GF-D8 (cell line): ENCODE measurements at regions not wholly inside any gene's neighbourhood (a gene's known extent, or its start where the extent isn't known, plus 50 kb on each side); places are given as distances from the start of the nearest gene placed in this dataset.

Experiments used
- DNase-seq: peaks from one replicate; lab custom pipeline; 2025; lab: John Stamatoyannopoulos, UW

GRCh38 chr13:44280456-44280855 lies 93.2 kb upstream of the SERP2 start:
- no peak for DNase-seq

- no peak for DNase-seq
These were observed 92.2 kb upstream of the SERP2 start for GRCh38 chr13:44281252-44282000.

DNA sequence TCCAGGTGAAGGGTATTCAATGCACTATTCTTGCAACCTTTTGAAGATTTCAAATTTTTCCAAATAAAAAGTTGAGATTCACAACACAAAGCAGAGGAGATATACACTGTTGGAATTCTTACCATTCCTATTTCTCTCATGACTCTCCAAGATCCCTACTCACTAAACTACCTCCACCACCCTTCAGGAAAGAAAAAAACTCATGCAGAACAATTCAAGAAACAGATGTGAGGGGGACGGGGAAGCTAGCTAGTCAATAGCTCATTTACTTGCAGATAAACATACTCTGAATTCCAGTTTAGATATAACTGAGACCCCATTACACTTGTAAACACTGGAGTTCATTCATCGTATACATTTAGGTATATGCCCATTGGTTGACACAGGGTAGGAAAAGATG lies 90.0 kb upstream of the SERP2 start:
- no peak for DNase-seq

- no peak for DNase-seq
These were observed 85.7 kb upstream of the SERP2 start for GRCh38 chr13:44287958-44288357.

GRCh38 chr13:44292545-44292944 lies 81.1 kb upstream of the SERP2 start:
- DNase-seq, result no peak

- no peak for DNase-seq
These were observed 80.2 kb upstream of the SERP2 start for GRCh38 chr13:44293374-44293773.

- no peak for DNase-seq
These were observed 79.5 kb upstream of the SERP2 start for GRCh38 chr13:44293908-44294735.

- DNase-seq, result no peak
These were observed 78.7 kb upstream of the SERP2 start for GRCh38 chr13:44294876-44295275.

GRCh38 chr13:44296856-44297255 lies 76.8 kb upstream of the SERP2 start:
- DNase-seq, result no peak

DNA sequence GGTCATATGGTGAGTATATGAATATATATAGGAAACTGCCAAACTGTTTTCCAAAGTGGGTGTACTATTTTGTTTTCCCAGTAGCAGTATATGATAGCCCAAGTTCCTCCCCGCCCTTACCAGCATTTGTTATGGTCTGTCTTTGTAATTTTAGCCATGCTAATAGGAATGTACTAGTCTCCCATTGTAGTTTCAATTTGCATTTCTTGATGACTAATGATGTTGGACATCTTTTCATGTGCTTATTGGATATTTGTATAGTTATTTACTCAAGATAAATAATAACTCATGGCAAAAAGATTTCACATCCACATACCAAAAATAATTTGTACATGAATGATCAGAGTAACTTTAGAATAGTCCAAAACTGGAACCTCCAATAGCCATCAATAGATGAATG lies 75.3 kb upstream of the SERP2 start:
- no peak for DNase-seq

- DNase-seq, result no peak
These were observed 74.3 kb upstream of the SERP2 start for GRCh38 chr13:44299152-44299943.

- no peak for DNase-seq
These were observed 72.6 kb upstream of the SERP2 start for GRCh38 chr13:44300895-44301638.

- DNase-seq, result no peak
These were observed 72.0 kb upstream of the SERP2 start for GRCh38 chr13:44301639-44302015.

GRCh38 chr13:44302233-44302632 lies 71.4 kb upstream of the SERP2 start:
- DNase-seq, result no peak

DNA sequence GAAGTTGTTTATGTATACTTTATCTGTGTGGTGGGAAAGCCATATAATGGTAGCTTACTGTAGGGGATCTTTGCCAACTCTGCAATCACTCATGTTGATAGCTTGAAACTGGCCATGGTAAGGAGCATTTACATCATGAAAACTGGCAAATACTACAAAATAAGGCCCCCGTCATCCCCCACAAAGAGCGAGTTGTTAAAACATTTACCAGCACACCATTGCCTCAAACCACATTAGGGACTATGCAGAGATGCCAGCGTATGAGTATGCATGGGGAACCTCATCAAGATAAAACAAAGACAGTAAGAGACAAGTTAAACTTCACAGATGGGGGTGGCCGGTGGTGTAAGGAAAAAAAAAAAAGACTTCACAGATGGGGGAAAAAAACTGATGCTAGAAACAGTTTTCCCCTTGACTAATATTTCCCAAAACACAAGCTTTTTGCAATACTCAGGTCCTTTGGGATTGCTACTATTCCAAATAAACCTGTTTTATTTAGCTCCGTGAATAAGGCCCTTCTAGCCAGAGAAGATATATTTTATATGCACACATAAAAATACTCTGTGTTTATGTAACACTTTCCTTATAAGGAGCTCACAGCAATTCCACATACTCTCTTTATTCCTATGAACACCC lies 70.6 kb upstream of the SERP2 start:
- DNase-seq, result no peak

DNA sequence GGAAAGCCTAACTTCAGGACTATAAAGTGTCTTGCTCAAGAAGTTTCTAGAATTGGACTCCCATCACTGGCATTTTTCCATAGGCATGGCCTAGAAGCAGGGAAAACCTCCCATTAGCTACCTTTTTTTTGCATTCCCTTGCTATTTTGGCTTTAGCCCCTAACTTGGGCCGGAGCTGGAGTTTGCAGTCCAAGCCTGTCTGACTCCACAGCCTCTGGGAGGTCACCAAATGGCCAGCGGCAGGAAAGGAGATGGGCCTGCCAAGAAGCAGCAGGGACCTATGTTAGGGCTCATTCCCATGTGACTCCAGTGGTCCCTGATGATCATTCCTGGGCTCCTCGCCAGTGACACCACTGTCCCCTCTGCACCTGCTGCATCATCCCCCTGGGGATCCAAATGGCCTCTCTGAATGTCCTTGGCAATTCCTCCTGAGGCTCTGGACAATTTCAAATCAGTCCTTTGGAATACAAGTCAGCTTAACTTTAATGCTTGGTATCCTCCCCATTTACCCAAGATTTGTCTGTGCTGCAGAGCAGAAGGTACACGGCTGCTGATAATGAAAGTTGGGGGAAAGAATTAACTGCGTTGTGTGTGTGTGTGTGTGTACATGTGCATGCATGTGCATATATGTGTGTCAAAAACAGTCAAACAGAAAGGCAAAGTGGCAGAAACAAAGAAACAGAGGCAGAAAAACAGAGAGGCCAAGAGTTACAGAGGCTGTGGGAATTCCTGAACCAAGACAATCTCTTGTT lies 69.8 kb upstream of the SERP2 start:
- no peak for DNase-seq

- DNase-seq, result no peak
These were observed 69.2 kb upstream of the SERP2 start for GRCh38 chr13:44304433-44304725.

- DNase-seq, result no peak
These were observed 68.3 kb upstream of the SERP2 start for GRCh38 chr13:44305286-44305685.

DNA sequence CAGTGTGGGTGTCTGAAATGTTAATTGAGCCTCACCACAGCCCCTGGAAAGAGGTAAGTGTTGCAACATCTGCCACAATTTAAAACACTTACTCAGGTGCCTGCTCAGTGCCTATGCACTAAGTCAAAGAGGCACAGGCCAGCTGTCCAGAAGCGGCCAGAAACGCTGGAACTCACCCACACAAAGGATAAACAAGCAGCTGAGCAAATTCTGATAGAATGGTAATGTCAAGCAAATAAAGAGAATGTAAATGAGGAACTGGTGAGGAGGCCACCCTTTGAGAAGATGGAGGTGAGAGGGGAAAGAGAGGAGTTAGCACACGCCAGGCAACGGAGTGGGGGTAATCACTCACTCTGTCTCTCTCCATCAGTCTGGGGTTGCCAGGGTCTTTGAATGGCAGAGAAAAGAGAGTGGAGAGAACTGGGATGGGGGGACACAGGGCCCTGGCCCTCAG lies 67.7 kb upstream of the SERP2 start:
- no peak for DNase-seq

DNA sequence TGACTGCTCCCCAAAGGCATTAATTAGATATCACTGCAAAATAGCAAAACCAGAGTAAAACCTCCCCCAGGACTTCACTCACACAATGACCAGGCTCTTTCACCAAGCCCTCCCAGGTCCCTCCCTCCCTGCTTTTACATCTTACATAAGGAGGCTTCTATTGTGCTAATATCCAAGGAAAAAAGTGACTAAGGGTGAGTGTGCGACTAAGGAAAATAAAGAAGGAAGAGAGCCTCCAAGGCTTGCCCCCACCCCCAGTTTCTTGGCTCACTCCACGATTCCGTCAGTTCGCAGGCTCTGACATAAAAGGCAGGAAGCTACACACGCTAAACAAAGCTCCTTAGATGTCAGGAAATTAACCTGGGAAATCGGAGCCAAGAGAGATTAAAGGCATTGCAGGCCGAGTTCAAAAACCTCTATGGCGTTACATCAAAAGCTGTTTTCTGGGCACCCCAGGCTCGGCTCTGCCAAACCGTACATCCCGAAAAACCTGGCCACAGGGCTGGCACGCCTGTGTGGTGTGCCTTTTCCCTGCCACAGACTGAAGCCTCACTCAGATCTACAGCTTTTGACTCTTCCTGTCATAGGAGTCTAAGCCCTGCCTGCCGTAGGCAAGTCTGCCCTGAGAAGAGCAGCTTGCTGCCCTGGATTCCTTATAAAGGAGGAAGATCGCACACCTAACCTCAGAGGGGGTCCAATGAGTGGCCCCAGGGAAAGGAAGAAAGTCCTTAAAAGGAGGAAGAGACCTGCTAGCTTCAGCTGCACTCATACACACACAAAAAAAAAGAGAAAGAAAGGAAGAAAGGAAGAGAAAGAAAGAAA lies 67.0 kb upstream of the SERP2 start:
- no peak for DNase-seq
